Right renal pelvis (tissue), 4 donors: ENCODE measurements at regions not wholly inside any gene's neighbourhood (a gene's known extent, or its start where the extent isn't known, plus 50 kb on each side); places are given as distances from the start of the nearest gene placed in this dataset.

ENCODE experiments used
- DNase-seq, 4 donors: peaks; one replicate each; pipeline ENCODE4 v3.0.0-alpha.2; 2013; ENCODE audit warnings: low read depth in 4 of 4, low spot score in 3 of 4, missing footprints in 1 of 4

GRCh38 chr3:111470032-111470431 is 72.0 kb upstream of the CD96 start:
- DNase-seq: no peak

- no peak for DNase-seq
Observed at GRCh38 chr3:111471831-111472230, 70.2 kb upstream of the CD96 start.

- DNase-seq: no peak
Observed at GRCh38 chr3:111472556-111472955, 69.4 kb upstream of the CD96 start.

GRCh38 chr3:111473550-111473949 is 68.4 kb upstream of the CD96 start:
- no peak for DNase-seq

GRCh38 chr3:111476701-111477100 is 65.3 kb upstream of the CD96 start:
- DNase-seq: no peak

- no peak for DNase-seq
Observed at GRCh38 chr3:111480091-111480490, 61.9 kb upstream of the CD96 start.

GRCh38 chr3:111481551-111481950 is 60.4 kb upstream of the CD96 start:
- DNase-seq: no peak

- DNase-seq: no peak
Observed at GRCh38 chr3:111482574-111482973, 59.4 kb upstream of the CD96 start.

- no peak for DNase-seq
Observed at GRCh38 chr3:111485086-111485485, 56.9 kb upstream of the CD96 start.
